ENCODE measurements at regions not wholly inside any gene's neighbourhood (a gene's known extent, or its start where the extent isn't known, plus 50 kb on each side); places are given as distances from the start of the nearest gene placed in this dataset.

DNA sequence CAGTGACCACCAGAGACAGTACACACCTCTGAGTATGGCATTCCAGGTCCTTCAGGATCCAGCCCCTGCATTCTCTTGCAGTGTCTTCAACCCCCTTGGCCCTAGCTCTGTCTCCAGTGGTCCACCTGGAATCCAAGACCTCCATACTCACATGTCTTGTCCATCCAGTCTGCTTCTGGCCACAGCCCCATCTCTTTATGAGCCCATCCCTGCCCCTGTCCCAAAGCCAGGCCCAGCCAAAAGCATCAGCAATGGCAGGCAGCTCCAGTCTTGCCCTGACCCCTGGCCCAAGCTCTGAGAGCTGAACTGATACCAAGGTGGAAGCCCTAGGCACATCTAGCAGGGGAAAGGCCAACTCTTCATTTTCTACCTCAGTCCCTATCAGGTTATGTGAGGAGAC lies 119.6 kb upstream of the PTPRT start:
- FAIRE-seq (no peak), ATAC-seq (no peak), DNase-seq (ENCODE audit: low spot score) (no peak)
- peaks cover 17% of the 10 kb centered on the region; the same call in 1 of the 2 replicates for H3K9me3 ChIP-seq (ENCODE audit: low read length)
- ChIA-PET CTCF (ENCODE audit: low intra/inter-chr PET ratio, low total read pairs) (no interaction called here), POLR2A (no interaction called here)
- H3K4me2 ChIP-seq (ENCODE audit: low read depth, low read length) = no peak overlapping the region
- H2AFZ ChIP-seq (ENCODE audit: low read length) = no peak overlapping the region
- H4K20me1 ChIP-seq (ENCODE audit: insufficient read depth, low read length) = no peaks in the 10 kb centered on the region
- H3K27me3 ChIP-seq (ENCODE audit: control insufficient read depth in 1 of 2, insufficient read depth in 2 of 2, low read length in 2 of 2) = no peaks in the 10 kb centered on the region; a peak in 1 of 5 replicates
- H3K9ac ChIP-seq (ENCODE audit: insufficient read depth, low read depth, low read length) = no peak overlapping the region
- H3K4me3 ChIP-seq (replicated peaks in 1 of 3; ENCODE audit: insufficient read depth in 1 of 3, low read depth in 2 of 3, low read length in 3 of 3) = no peak overlapping the region
- BruUV-seq (replicated peaks) = no TSS peak
- intact Hi-C loops (cut with micrococcal nuclease; ENCODE audit: unreplicated experiment) = no loop called here
- no peak overlapping the region for H3K27ac ChIP-seq (ENCODE audit: extremely low read length, insufficient read depth, low read length)
- no peaks in the 10 kb centered on the region for H3K36me3 ChIP-seq (replicated peaks in 1 of 2; ENCODE audit: control insufficient read depth in 1 of 2, insufficient read depth in 2 of 2, low read length in 2 of 2)
- in situ Hi-C loops (cut with HindIII; ENCODE audit: extremely low pct_ligation_motif_present, low pct_unique_long_range_greater_than_20kb) = no loop called here
- TF ChIP-seq NFIB (CRISPR knock-in tag; IDR thresholded peaks at IDR 0.05; ENCODE audit: borderline replicate concordance) = no peak
- no peaks in the 10 kb centered on the region for H3K79me2 ChIP-seq (ENCODE audit: insufficient read depth, low read length)
- no peaks in the 10 kb centered on the region for H3K4me1 ChIP-seq (ENCODE audit: insufficient read depth, low read length)

DNA sequence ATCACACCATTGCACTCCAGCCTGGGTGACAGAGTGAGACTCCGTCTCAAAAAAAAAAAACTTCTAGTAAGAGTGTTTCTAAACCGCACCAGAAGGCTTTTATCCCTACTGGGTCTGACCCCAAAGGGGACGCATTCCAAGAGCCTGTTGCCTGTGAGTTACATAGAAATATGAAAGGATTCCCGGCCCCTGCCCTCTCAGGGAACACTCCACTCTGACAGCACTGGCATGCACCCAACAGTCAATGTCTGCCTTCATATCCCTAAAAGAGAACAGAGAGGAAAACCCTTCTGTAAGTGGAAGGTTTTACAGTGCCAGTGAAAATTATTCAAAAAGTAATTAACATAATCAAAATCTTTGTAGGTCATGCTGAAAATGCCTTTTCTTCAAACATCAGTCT lies 117.1 kb upstream of the PTPRT start:
- no TSS peak for BruUV-seq (replicated peaks)
- FAIRE-seq = no peak
- no peak overlapping the region for H3K4me2 ChIP-seq (ENCODE audit: low read depth, low read length)
- H3K27ac ChIP-seq (ENCODE audit: extremely low read length, insufficient read depth, low read length) = no peak overlapping the region
- intact Hi-C loops (cut with micrococcal nuclease; ENCODE audit: unreplicated experiment) (no loop called here), in situ Hi-C loops (cut with HindIII; ENCODE audit: extremely low pct_ligation_motif_present, low pct_unique_long_range_greater_than_20kb) (no loop called here)
- peaks cover 17% of the 10 kb centered on the region; the same call in 1 of the 2 replicates for H3K9me3 ChIP-seq (ENCODE audit: low read length)
- H3K4me1 ChIP-seq (ENCODE audit: insufficient read depth, low read length) = no peaks in the 10 kb centered on the region
- H2AFZ ChIP-seq (ENCODE audit: low read length) = no peak overlapping the region
- no peak for ATAC-seq
- no peaks in the 10 kb centered on the region for H3K36me3 ChIP-seq (replicated peaks in 1 of 2; ENCODE audit: control insufficient read depth in 1 of 2, insufficient read depth in 2 of 2, low read length in 2 of 2)
- WGBS (ENCODE audit: low lambda C conversion rate) = 18% methylated on average over 4 of the region's 4 CpGs
- POLR2A ChIA-PET = no interaction called here
- no peaks in the 10 kb centered on the region for H4K20me1 ChIP-seq (ENCODE audit: insufficient read depth, low read length)
- no peak overlapping the region for H3K9ac ChIP-seq (ENCODE audit: insufficient read depth, low read depth, low read length)
- CTCF ChIA-PET (ENCODE audit: low intra/inter-chr PET ratio, low total read pairs) = no interaction called here
- DNase-seq (ENCODE audit: low spot score) = no peak
- TF ChIP-seq, protein P1, sequence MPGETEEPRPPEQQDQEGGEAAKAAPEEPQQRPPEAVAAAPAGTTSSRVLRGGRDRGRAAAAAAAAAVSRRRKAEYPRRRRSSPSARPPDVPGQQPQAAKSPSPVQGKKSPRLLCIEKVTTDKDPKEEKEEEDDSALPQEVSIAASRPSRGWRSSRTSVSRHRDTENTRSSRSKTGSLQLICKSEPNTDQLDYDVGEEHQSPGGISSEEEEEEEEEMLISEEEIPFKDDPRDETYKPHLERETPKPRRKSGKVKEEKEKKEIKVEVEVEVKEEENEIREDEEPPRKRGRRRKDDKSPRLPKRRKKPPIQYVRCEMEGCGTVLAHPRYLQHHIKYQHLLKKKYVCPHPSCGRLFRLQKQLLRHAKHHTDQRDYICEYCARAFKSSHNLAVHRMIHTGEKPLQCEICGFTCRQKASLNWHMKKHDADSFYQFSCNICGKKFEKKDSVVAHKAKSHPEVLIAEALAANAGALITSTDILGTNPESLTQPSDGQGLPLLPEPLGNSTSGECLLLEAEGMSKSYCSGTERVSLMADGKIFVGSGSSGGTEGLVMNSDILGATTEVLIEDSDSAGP (CRISPR knock-in tag; IDR thresholded peaks at IDR 0.05; ENCODE audit: borderline replicate concordance) = no peak
- no peak overlapping the region for H3K4me3 ChIP-seq (replicated peaks in 1 of 3; ENCODE audit: insufficient read depth in 1 of 3, low read depth in 2 of 3, low read length in 3 of 3)
- no peaks in the 10 kb centered on the region; a peak in 1 of 5 replicates for H3K27me3 ChIP-seq (ENCODE audit: control insufficient read depth in 1 of 2, insufficient read depth in 2 of 2, low read length in 2 of 2)
- no peaks in the 10 kb centered on the region for H3K79me2 ChIP-seq (ENCODE audit: insufficient read depth, low read length)

Data from HepG2 (cell line).